ENCODE measurements at regions not wholly inside any gene's neighbourhood (a gene's known extent, or its start where the extent isn't known, plus 50 kb on each side); places are given as distances from the start of the nearest gene placed in this dataset.

DNA sequence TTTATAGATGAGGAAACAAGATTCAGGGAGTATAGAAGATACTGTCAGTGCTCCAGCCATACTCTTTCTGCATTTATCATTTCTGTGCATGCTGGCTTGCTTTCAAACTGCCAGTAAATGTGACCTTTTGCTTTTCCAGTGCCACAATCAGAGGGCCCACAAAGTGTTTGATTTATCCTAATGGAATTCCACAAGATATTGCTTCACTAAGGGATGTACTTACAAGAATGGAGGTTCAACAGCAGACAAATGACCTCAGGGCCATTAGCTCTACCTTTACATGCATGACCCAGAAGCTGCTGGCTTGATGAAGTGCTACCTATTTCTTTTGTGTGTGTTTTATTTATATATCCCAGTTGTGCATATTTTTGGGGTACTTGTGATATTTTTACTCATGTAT, 171.5 kb upstream of the GRIK2 start:
- no peaks in the 10 kb centered on the region for H3K4me1 ChIP-seq
- Mint-ChIP-seq H3K4me3 (ENCODE audit: unreplicated experiment) (no peak overlapping the region), H3K27ac (ENCODE audit: unreplicated experiment) (no peak overlapping the region), H3K27me3 (ENCODE audit: insufficient read depth, unreplicated experiment) (no peaks in the 10 kb centered on the region), H3K36me3 (ENCODE audit: insufficient read depth, unreplicated experiment) (no peaks in the 10 kb centered on the region), H3K9me3 (ENCODE audit: unreplicated experiment) (peaks cover 10% of the 10 kb centered on the region), H3K4me1 (ENCODE audit: low read depth, unreplicated experiment) (no peaks in the 10 kb centered on the region)
- no peak overlapping the region for H3K4me3 ChIP-seq (ENCODE audit: low read depth, low read length)
- no peaks in the 10 kb centered on the region for H3K27me3 ChIP-seq (replicated peaks; ENCODE audit: control insufficient read depth, insufficient read depth, low read length)
- no peaks in the 10 kb centered on the region for H3K36me3 ChIP-seq (ENCODE audit: control insufficient read depth, insufficient read depth, low read length)
- no TSS peak for BruUV-seq (replicated peaks)
- no peaks in the 10 kb centered on the region; the same call in 1 of the 2 replicates for H3K9me3 ChIP-seq
- DNase-seq: no peak
- intact Hi-C loops (cut with micrococcal nuclease; ENCODE audit: unreplicated experiment): no loop called here
- POLR2A ChIA-PET: no interaction called here
- TF ChIP-seq CTCF (IDR thresholded peaks at IDR 0.05; ENCODE audit: insufficient read depth in 1 of 2, low read depth in 1 of 2, low read length in 1 of 2, severe bottlenecking in 1 of 2, unreplicated experiment in 1 of 2): no peak
- CTCF ChIA-PET: no interaction called here

DNA sequence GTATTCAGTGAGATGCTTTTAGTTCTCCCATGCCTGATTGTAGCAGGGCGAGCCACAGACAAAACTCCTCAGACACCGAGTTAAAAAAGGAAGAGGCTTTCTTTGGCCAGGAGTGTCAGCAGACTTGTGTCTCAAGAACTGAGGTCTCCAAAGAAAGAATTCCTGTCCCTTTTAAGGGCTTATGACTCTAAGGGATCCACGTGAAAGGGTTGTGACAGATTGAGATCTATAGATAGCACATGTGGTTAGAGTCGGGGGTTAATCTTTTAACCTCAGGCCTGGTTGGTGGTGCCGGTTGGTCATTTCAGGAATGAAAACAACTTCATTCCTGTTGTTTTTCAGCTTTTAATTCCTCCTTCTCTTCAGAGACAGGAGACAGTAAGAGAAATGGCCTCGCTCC, 168.8 kb upstream of the GRIK2 start:
- no peaks in the 10 kb centered on the region for H3K36me3 Mint-ChIP-seq (ENCODE audit: insufficient read depth, unreplicated experiment)
- H3K4me3 Mint-ChIP-seq (ENCODE audit: unreplicated experiment): no peak overlapping the region
- no peaks in the 10 kb centered on the region for H3K4me1 Mint-ChIP-seq (ENCODE audit: low read depth, unreplicated experiment)
- no peak overlapping the region for H3K27ac Mint-ChIP-seq (ENCODE audit: unreplicated experiment)
- POLR2A ChIA-PET: no interaction called here
- intact Hi-C loops (cut with micrococcal nuclease; ENCODE audit: unreplicated experiment): no loop called here
- no peak for DNase-seq
- no peak overlapping the region for H3K4me3 ChIP-seq (ENCODE audit: low read depth, low read length)
- H3K36me3 ChIP-seq (ENCODE audit: control insufficient read depth, insufficient read depth, low read length): no peaks in the 10 kb centered on the region
- H3K4me1 ChIP-seq: no peaks in the 10 kb centered on the region
- H3K27me3 Mint-ChIP-seq (ENCODE audit: insufficient read depth, unreplicated experiment): no peaks in the 10 kb centered on the region
- H3K27me3 ChIP-seq (replicated peaks; ENCODE audit: control insufficient read depth, insufficient read depth, low read length): no peaks in the 10 kb centered on the region
- CTCF ChIA-PET: no interaction called here
- H3K9me3 ChIP-seq: no peaks in the 10 kb centered on the region; the same call in 1 of the 2 replicates
- peaks cover 10% of the 10 kb centered on the region for H3K9me3 Mint-ChIP-seq (ENCODE audit: unreplicated experiment)
- no peak for TF ChIP-seq CTCF (IDR thresholded peaks at IDR 0.05; ENCODE audit: insufficient read depth in 1 of 2, low read depth in 1 of 2, low read length in 1 of 2, severe bottlenecking in 1 of 2, unreplicated experiment in 1 of 2)
- no TSS peak for BruUV-seq (replicated peaks)

- TF ChIP-seq CTCF (IDR thresholded peaks at IDR 0.05; ENCODE audit: insufficient read depth in 1 of 2, low read depth in 1 of 2, low read length in 1 of 2, severe bottlenecking in 1 of 2, unreplicated experiment in 1 of 2): peak in 1 of 2 experiments; percentile 38
- H3K4me3 Mint-ChIP-seq (ENCODE audit: unreplicated experiment): no peak overlapping the region
- H3K27me3 ChIP-seq (replicated peaks; ENCODE audit: control insufficient read depth, insufficient read depth, low read length): no peaks in the 10 kb centered on the region
- no peak overlapping the region for H3K4me3 ChIP-seq (ENCODE audit: low read depth, low read length)
- no peaks in the 10 kb centered on the region for H3K27me3 Mint-ChIP-seq (ENCODE audit: insufficient read depth, unreplicated experiment)
- BruUV-seq (replicated peaks): no TSS peak
- H3K27ac Mint-ChIP-seq (ENCODE audit: unreplicated experiment): no peak overlapping the region
- H3K9me3 ChIP-seq: no peaks in the 10 kb centered on the region; the same call in 1 of the 2 replicates
- DNase-seq: peak; percentile 43 to 45
- no peaks in the 10 kb centered on the region for H3K36me3 Mint-ChIP-seq (ENCODE audit: insufficient read depth, unreplicated experiment)
- CTCF ChIA-PET: interaction anchor here (1.4 kb wide), 1 partner anchor 113 kb away, joined by 3 read pairs; no protein-coding TSS in a partner anchor
- intact Hi-C loops (cut with micrococcal nuclease; ENCODE audit: unreplicated experiment): loop anchor here (2.0 kb wide), 2 partner anchors 112 to 430 kb away; no protein-coding TSS in a partner anchor
- H3K4me1 ChIP-seq: no peaks in the 10 kb centered on the region
- POLR2A ChIA-PET: no interaction called here
- H3K9me3 Mint-ChIP-seq (ENCODE audit: unreplicated experiment): peaks cover 10% of the 10 kb centered on the region
- H3K36me3 ChIP-seq (ENCODE audit: control insufficient read depth, insufficient read depth, low read length): no peaks in the 10 kb centered on the region
- no peaks in the 10 kb centered on the region for H3K4me1 Mint-ChIP-seq (ENCODE audit: low read depth, unreplicated experiment)
Measured at GRCh38 chr6:101226677-101227135, 166.8 kb upstream of the GRIK2 start.

All from Caco-2 (cell line).